ENCODE measurements at regions not wholly inside any gene's neighbourhood (a gene's known extent, or its start where the extent isn't known, plus 50 kb on each side); places are given as distances from the start of the nearest gene placed in this dataset.

GRCh38 chr11:115990004-115990447 is 485.8 kb upstream of the CADM1 start:
- TF ChIP-seq CTCF (IDR thresholded peaks at IDR 0.05) (peak; percentile 17 to 56 (median 41)), POLR2A (IDR thresholded peaks at IDR 0.05) (no peak)
